SKM-1 treated with dmso at 0.1 percent for 144 hours (cell line): ENCODE measurements at regions not wholly inside any gene's neighbourhood (a gene's known extent, or its start where the extent isn't known, plus 50 kb on each side); places are given as distances from the start of the nearest gene placed in this dataset.
"Not testable (repeated sequence)": the region's sequence is repeated elsewhere in the genome, so short reads cannot be mapped to it uniquely, and the experiment has no call there.

ENCODE experiments used
- DNase-seq: peaks from one replicate; lab custom pipeline; 2025; ENCODE audit not compliant: unreplicated experiment; lab: John Stamatoyannopoulos, UW

- DNase-seq = not testable (repeated sequence)
These were observed 332.6 kb downstream of the ANAPC1 start for GRCh38 chr2:111551428-111551827.

GRCh38 chr2:111552625-111553024 is 331.4 kb downstream of the ANAPC1 start:
- not testable (repeated sequence) for DNase-seq

GRCh38 chr2:111559301-111559700 is 324.7 kb downstream of the ANAPC1 start:
- not testable (repeated sequence) for DNase-seq

DNA sequence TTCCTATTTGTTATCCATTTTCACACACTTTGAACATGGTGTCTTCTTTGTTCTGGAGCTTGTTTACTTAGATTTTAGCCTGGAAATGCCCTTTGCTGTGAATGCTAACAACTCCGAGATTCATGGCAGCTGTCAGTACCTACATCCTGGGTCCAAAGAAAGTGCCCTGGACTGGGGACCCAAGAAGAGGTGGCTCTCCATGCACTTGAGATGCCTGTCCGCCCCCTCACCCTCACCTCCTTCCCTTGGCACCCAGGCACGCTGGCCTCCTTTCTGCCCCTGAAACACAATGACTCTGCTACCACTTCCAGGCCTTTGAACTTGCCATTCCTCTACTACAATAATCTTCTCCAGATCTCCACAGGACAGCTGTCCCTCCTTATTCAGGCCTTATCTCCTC is 324.2 kb downstream of the ANAPC1 start:
- not testable (repeated sequence) for DNase-seq

DNA sequence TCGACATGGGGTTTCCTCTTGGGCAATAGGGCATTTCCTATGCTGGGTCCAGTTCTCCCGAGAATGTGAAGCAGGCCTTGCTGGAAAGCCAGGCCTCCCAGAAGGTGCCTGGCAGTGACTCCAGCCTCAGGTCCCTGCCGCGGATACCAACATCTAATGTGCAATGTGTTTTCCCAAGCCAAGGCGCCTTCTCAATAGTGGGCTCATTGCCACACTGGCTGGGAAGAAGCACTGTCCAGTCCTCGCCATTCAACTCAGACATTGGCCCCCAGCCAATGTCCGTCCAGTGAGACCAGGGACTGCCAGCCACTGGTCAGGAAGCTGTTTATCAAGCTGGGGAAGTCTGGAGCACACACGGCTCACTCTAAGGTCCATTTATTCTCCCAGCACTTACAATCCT is 317.9 kb downstream of the ANAPC1 start:
- not testable (repeated sequence) for DNase-seq

DNA sequence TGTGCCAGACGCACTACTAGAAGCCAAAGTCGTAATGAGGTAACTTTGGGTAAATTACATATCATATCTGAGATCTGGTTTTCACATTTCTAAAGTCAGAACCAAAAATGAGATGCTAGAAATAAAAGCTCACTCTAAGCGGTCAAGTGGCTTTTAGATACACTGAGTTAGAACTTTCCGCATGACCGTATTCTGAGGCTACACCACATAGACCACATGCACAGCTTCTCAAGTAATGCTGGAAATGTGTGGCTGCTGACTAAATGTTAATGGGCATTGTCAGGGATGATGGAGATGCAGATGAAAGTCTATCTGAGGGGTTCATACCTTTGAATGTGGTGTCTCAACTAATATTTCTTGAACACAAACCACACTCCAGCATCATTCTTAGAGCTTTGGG is 316.8 kb downstream of the ANAPC1 start:
- not testable (repeated sequence) for DNase-seq

- peak; percentile 1 for DNase-seq
These were observed 314.4 kb downstream of the ANAPC1 start for GRCh38 chr2:111569356-111570199.

- DNase-seq = not testable (repeated sequence)
These were observed 313.5 kb downstream of the ANAPC1 start for GRCh38 chr2:111570300-111571114.

- not testable (repeated sequence) for DNase-seq
These were observed 309.2 kb downstream of the ANAPC1 start for GRCh38 chr2:111574803-111575202.

GRCh38 chr2:111577154-111577885 is 306.7 kb downstream of the ANAPC1 start:
- not testable (repeated sequence) for DNase-seq

- DNase-seq = not testable (repeated sequence)
These were observed 304.4 kb downstream of the ANAPC1 start for GRCh38 chr2:111579500-111580134.

- DNase-seq = not testable (repeated sequence)
These were observed 303.4 kb downstream of the ANAPC1 start for GRCh38 chr2:111580616-111581015.

DNA sequence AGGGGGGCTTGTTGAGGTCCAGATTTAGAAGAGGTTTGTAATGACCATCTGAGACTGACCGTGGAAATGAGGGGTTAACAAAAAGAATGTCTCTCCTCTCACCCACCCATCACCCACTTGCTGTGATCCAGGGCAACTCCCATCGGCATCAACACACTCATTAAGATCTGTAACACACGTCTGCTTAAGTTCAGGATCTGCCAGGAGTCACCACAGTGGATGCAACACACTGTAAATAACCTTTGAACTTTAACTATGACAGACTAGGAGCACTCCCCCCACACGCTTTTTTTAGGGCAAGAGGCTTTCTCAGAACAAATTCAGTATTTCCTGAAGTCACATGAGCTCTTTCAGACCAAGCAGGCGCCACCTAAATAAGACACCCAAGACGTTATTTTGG is 301.9 kb downstream of the ANAPC1 start:
- not testable (repeated sequence) for DNase-seq

DNA sequence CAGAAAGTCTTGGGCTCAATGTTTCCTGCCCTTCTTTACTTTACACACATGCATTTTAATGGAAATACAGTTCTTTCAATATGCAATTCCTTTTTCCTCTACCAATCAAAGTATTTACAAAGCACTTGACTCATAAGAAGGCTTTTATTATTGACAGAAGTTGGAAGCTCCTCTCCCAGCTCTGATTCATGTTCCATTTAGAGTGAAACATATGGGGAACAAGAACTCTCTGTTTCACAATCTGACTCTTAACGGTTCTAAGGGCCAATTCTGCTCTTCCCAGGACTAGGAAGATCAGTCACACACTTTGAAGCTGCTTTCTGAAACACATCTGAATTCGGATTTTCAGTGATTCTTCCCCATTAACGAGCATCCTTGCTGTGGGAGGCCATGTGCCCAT is 300.5 kb downstream of the ANAPC1 start:
- not testable (repeated sequence) for DNase-seq

DNA sequence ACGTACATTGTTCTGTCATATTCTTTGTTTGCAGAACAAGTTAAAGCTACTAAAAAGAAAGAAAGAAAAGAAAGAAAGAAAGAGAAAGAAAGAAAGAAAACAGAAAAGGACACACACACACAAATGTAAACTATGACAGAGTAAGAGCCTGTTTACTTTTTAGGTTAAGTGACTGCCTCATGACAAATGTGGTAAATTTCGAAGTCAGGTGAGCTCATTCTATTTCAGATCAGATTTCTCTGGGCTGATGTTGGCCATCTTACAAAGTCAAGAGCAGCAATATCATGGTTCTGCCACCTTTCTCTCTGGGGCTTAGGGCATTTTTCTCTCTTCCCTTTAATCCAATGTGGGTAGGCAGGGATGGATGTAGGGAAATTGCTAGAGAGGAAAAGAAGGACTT is 299.5 kb downstream of the ANAPC1 start:
- not testable (repeated sequence) for DNase-seq

DNA sequence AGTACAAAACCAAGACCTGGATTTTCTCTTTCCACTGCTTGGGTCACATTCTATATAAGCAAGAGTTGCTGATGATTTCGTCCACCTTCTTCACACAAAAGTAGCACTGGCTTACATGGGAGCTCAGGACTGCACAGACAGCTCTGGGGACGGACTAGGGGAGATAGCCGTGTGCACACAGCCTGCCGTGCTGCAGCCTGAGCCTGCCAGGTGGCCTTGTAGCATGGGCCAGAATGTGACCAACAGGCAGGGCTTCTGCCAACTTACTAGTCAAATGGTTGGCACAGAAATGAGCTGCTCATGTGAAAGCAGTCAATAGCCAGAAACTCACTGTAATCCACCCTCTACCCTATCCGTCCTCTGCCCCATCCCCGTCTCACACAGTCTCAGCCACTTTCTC is 299.0 kb downstream of the ANAPC1 start:
- DNase-seq = not testable (repeated sequence)

DNA sequence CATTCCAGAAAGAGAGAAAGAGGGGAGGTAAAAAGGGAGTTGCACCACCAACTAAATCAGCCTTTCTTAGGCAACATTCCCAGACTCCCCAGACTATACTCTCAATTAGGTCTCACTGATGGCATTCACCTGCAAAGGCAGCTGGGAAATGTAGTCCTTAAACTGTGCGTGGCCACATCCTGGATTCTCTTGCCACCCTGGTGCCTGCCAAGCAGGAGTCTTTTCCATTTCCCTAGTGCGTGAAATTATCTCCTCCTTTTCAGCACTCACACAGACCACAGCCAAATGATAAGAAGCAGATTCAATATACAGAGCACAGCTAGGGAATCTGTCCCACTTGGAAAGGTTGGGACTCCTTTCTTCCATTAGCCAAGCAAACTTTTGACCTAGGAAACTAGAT is 298.0 kb downstream of the ANAPC1 start:
- not testable (repeated sequence) for DNase-seq

- DNase-seq = not testable (repeated sequence)
These were observed 288.9 kb downstream of the ANAPC1 start for GRCh38 chr2:111595072-111595471.

- DNase-seq = not testable (repeated sequence)
These were observed 286.9 kb downstream of the ANAPC1 start for GRCh38 chr2:111596808-111597705.

GRCh38 chr2:111598944-111599343 is 285.0 kb downstream of the ANAPC1 start:
- DNase-seq = not testable (repeated sequence)
